Stimulated activated CD4-positive, alpha-beta T cell treated with anti-CD3 and anti-CD28 coated beads, TNF-alpha, amount 100 ng/mL, for 4 hours (primary cell): ENCODE measurements at regions not wholly inside any gene's neighbourhood (a gene's known extent, or its start where the extent isn't known, plus 50 kb on each side); places are given as distances from the start of the nearest gene placed in this dataset.
"Not testable (repeated sequence)": the region's sequence is repeated elsewhere in the genome, so short reads cannot be mapped to it uniquely, and the experiment has no call there.

Source experiments
- DNase-seq, 3 experiments: peaks; one replicate each; pipeline ENCODE4 v3.0.0-alpha.2; 2020; ENCODE audit warnings: low read depth in 3 of 3

- DNase-seq: no peak
Observed at GRCh38 chr6:119890470-119890869, 540.9 kb upstream of the MAN1A1 start.

DNA sequence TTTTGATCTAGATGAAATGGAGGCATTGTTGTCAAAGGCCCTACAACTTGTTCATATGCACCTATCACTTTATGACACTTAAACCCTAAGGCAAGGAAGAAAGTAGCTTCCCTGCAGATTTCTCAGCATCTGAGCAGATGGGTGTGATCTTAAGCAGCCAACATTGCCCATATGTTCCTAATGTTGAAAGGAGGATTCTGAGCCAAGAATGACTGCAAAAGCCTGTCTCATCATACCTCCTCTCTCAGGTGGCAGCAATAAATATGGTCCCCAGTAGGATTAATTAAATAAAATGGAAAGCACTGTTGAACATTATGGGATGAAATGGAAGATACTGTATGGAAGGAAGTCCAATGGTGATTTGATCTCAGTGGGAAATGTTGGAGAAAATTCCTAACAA lies 538.1 kb upstream of the MAN1A1 start:
- no peak for DNase-seq

DNA sequence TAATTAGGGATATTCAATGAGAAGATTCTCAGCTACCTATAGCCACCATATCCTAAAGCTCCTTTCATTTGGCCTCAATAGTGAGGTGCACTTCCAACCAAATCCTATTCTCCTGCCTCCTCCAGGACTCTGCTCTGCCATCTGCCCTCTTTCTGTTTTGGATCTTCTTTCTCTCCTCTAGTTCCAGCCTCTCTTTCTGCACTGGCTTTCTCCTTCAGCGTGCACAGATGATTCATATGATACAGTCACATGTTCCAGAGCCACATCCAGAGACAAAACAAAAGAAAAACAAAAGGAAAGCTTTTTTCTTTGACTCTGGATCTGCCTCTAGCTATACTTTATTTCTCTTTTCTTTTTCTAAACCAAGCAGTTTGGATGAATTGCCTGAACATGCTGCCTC lies 531.9 kb upstream of the MAN1A1 start:
- DNase-seq: no peak

DNA sequence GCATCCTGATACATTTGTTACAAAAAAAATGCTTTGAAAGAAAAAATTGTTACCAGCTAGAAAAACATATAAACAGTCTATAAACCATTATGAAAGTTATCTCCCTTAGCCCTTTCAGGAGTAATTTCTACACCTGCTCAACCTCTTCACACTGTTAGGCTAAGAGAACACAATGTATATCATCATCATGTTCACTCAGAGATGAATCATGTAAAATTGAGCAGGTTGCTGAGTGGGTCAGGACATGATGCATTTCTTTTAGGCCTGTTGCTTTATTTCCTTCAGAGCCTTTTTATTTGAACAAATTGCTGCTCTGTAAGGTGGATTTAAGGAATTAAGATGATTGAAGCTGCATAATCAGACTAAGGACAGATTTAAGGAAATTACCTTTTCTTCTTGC lies 531.3 kb upstream of the MAN1A1 start:
- no peak for DNase-seq

GRCh38 chr6:119879731-119880130 lies 530.2 kb upstream of the MAN1A1 start:
- DNase-seq: no peak

- no peak for DNase-seq
Observed at GRCh38 chr6:119874381-119874780, 524.8 kb upstream of the MAN1A1 start.

DNA sequence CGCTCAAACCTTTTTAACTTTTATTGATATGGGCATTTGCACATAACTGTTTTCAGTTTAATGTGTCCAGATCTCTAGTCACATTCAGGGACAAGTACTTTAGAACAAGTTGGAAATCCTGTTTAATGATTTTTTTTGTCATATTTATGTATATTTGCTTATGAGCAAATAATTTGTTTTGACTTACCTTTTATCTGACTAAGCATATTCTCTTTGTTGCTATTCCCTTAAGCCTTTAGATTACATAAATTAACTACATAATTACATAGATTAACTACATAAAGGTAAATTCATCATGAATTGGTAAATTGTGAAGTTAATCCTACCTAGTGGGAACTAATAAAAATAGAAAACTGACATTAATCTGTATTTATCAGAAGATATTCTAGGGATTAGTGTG lies 523.5 kb upstream of the MAN1A1 start:
- no peak for DNase-seq

DNA sequence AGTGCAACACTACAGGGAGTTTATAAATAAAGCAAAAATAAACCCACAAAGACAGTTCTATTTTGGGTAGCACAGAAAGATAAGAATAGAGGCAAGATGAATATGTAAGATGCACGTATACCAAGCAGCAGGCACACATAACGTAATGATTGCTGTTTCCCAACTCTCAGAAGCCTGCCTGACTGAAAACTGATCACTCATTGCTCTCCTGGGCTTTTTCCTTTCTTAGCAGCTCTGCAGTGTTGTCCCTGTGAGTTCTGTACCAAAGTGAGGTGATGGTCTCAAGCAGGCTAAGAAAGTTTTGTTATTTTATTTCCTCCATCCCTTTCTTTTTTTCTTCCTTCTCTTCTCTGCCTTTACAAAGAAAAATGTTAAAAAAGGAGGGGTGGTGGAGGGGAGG lies 522.0 kb upstream of the MAN1A1 start:
- no peak for DNase-seq

DNA sequence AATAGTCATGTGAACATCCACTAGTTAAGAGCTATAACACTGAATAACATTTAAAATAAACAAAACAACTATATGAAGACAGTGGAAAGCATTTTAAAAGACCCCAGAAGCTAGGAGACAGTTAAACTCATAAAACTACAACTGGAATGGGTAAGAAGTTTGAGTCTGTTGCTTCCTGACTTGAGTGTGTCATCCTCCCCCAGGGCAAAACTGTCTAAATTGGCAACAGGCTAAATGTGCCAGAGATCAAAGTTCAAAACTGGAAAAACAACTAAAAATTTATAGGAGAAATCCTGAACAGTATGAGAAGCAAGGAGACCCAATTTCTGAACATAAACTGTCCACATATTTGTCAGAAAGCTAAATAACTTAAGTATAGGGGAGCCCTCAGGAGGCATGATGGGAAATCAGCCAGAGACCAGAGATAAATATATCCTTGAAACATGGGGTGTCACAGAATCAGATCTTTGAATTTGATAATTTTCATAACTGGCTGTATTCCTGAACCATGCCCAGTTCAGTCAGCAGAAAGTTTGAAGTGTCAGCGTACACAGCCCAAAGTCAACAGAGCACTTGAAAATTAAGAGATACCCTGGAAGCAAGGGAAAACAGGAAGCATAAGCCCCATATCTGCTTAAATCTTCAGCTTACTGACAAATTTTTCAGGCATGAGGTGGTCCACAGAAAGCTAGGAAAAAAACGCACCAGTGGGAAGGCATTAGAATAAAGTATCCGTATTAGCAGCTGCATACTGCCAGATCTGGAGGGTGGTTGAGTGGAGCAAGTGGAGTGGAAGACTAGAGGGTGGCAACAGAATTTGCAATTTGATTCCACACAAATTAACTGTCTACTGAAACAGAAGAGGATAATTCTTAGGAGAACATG lies 516.1 kb upstream of the MAN1A1 start:
- DNase-seq: no peak

- no peak for DNase-seq
Observed at GRCh38 chr6:119862719-119863118, 513.2 kb upstream of the MAN1A1 start.

DNA sequence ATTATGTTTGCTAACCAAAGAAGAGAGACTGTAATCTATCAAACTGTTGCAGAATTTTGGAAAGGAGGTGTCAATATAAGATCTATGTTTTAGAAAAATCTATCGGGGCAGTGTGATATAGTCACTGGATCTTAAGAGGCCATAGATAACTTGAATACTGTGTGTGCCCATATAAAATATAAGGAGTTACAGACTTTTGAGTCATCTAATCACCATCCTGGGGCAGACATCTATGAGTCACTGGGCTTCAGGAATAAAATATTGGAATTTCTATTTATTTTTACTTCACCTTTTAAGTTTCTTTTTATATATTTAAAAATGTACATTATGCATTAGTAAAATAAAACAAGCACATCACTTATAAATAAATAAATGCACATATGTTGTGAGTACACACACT lies 509.3 kb upstream of the MAN1A1 start:
- DNase-seq: no peak

- DNase-seq: peak in 1 of 3 experiments; percentile 2
Observed at GRCh38 chr6:119856136-119856535, 506.6 kb upstream of the MAN1A1 start.

- DNase-seq: no peak
Observed at GRCh38 chr6:119848696-119849095, 499.1 kb upstream of the MAN1A1 start.

DNA sequence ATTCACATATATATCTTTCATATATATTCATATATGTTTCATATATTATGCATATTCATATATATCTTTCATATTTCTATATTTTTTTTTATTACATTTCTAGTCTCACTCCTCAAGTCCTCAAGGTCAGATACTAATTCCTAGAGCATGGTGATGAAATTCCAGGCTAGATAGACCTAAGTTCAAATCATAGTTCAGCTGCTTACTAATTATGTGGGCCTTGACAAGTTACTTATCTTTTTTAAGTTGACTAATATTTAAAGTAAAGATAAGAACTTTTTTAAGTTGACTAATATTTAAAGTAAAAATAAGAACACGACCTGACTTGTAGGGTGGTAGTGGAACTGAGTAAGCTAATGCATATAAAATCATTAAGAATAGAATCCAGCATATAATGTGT lies 495.6 kb upstream of the MAN1A1 start:
- no peak for DNase-seq

DNA sequence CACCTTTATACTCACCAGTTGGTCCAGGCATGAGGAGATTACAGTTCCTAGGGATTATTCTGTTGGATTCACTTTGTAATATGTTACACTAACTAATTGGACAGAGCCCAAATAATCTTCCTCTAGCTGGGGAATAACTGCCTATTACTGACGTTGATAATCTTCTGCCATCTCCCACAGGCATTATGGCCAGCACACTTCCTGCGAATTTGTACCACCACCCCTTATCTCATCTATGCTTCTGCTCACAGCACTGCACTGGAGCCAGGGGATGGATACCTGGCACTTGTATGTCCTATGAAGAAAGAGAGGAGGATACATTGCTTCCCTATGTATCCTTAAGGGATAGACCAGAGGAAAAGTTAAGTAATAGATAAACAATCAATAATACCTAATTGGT lies 494.8 kb upstream of the MAN1A1 start:
- DNase-seq: no peak

DNA sequence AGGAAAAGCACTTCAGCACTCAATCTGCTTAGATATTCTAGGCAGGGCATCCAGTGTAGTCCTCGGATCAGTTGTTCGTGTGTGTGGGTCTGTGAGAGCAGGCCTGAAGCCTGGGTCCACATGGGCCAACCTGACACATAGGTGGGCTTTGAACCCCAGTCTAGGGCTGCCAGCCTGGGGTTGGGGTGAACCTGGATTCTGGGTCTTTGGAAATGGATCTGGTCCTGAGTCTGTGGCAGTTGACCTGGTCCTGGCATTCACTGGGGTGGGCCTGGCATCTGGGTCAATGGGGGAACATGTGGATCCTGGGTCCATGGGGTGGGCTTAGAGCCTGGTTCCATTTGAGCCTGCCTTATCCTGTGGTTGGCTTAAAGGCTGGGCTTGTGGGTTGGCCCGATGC lies 492.6 kb upstream of the MAN1A1 start:
- no peak for DNase-seq

DNA sequence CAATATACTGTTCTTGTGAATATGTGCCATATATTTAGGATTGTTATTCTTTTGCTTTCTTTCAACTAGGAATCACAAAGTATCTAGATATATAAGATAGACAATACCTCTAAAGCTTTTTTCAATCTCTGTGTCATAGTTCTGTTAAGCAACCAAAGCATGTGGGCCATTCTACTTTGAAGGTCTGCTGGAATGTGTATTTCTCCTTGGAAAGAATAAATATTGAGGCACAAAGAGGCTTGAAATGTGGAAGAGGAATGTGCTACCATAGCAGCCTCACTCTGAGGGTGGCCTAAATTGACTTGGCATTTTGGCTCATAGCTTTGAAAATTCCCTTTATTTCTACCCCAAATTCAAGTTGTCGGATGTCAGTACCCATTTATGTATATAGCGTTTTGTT lies 488.5 kb upstream of the MAN1A1 start:
- DNase-seq: no peak

DNA sequence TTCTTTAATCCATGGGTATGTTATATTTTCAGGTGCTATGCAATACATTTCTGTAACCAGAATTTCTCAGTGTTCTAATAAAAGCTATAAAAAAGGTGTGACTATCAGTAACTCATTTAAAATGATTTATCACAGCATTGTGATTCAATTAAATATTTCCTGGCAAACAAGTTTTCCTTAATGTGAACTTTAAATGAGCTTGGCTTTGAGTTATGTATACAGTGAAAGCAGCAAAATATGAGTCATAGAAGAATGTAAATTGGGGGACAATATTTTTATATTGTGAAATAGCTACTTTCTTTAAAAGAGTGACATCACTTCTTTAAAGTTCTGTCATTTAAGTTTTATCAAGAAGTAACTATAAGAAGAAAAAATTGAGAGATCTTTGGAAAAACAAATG lies 484.9 kb upstream of the MAN1A1 start:
- DNase-seq: no peak

DNA sequence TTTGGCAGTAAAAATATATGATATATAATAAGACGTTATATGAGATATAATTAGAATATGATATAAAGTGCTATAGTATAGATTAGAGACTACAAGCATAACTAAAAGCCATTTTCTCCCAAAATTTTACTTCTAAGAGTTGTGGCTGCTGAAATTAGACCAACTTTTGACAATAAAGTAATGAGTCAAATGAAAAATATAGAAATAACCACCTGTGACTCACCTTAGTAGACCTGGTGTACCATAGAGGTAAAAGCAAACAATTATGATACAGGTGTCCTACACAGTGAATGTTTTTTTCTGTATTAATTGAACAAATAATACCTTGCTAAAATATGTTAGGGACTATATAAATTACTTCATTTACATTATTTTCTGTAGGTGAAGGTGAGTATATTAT lies 482.9 kb upstream of the MAN1A1 start:
- no peak for DNase-seq

GRCh38 chr6:119830494-119831295 lies 481.1 kb upstream of the MAN1A1 start:
- DNase-seq: no peak

DNA sequence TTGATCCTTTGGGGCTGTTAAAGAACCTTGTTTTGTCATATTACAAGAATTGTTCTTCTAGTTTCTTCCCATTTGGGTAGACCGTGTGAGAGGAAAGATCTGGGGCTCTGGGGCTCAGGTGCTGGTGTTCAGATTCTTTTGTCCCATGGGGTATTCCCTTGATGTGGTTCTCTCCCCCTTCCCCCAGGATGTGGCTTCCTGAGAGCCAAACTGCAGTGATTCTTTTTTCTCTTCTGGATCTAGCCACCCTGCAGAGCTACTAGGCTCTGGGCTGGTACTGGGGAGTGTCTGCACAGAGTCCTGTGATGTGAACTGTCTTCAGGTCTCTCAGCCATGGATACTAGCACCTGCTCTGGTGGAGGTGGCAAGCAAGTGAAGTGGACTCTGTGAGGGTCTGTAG lies 480.5 kb upstream of the MAN1A1 start:
- no peak for DNase-seq

DNA sequence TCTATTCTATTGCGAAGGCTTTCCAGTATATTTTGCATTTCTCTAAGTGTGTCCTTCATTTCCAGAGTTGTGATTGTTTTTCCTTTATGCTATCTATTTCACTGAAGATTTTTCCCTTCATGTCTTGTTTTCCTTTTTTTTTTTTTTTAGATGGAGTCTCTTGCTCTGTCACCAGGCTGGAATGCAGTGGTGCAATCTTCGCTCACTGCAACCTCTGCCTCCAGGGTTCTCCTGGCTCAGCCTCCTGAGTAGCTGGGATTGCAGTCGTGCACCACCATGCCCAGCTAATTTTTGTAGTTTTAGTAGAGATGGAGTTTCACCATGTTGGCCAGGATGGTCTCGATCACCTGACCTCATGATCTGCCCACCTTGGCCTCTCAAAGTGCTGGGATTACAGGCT lies 479.9 kb upstream of the MAN1A1 start:
- DNase-seq: not testable (repeated sequence)

DNA sequence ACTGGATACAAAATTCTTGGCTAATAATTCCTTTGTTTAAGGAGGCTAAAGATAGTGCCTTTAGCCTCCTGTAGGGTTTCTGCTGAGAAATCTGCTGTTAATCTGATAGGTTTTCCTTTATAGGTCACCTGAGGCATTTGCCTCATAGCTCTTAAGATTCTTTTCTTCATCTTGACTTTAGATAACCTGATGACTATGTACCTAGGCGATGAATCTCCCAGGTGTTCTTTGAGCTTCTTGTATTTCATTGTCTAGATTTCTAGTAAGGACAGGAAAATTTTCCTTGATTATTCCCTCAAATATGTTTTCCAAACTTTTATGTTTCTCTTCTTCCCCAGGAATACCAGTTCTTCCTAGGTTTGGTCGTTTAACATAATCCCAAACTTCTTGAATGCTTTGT lies 479.4 kb upstream of the MAN1A1 start:
- no peak for DNase-seq
